GM12878 (cell line): ENCODE measurements at regions not wholly inside any gene's neighbourhood (a gene's known extent, or its start where the extent isn't known, plus 50 kb on each side); places are given as distances from the start of the nearest gene placed in this dataset.
"Not testable (repeated sequence)": the region's sequence is repeated elsewhere in the genome, so short reads cannot be mapped to it uniquely, and the experiment has no call there.

ENCODE experiments used
- ATAC-seq: fragments of 200-7000 bp; cut with Tn5 transposase; 3 replicates; pipeline ENCODE4 v1.9.1; 2020; ENCODE audit warnings: mild to moderate bottlenecking, moderate library complexity
- BruUV-seq: library from RNA; stranded (reverse); fragments of 400-500 nt; replicated peaks from 2 replicates; lab custom pipeline; 2021; lab: Mats Ljungman, UMichigan
- CTCF ChIA-PET: fragments of 300-600 bp; sonication (Branson Sonifier 250); formaldehyde crosslinking; extraction: SDS; loops from one replicate; lab custom pipeline; 2021; ENCODE audit warnings: inconsistent platforms; lab: Yijun Ruan, JAX
- POLR2A ChIA-PET: fragments of 350-600 bp; formaldehyde crosslinking; extraction: SDS; loops from one replicate; lab custom pipeline; 2021; ENCODE audit warnings: inconsistent platforms; lab: Charles Lee
- RAD21 ChIA-PET: fragments of 300-600 bp; sonication (Branson Sonifier 250); formaldehyde crosslinking; loops from one replicate; lab custom pipeline; 2023; ENCODE audit warnings: antibody characterized with exemption; ENCODE audit not compliant: unreplicated experiment; lab: Charles Lee
- SMC1A ChIA-PET: fragments of 300-600 bp; sonication (Branson Sonifier 250); formaldehyde crosslinking; loops from one replicate; lab custom pipeline; 2023; ENCODE audit not compliant: unreplicated experiment, uncharacterized antibody; lab: Charles Lee
- DNase-seq: peaks from one replicate; pipeline ENCODE4 v3.0.0-alpha.2; 2011; ENCODE audit warnings: low read depth, low spot score
- FAIRE-seq: peaks from 3 replicates; lab custom pipeline; 2011; peaks lifted over from hg19 to GRCh38; lab: Jason Lieb, UNC
- H2AFZ ChIP-seq: 2 replicates; pipeline ENCODE4 v1.6.0; 2011; ENCODE audit warnings: low read depth, low read length, control low read depth; ENCODE audit not compliant: control insufficient read depth
- H3K27ac ChIP-seq: 2 replicates; pipeline ENCODE4 v1.5.1; 2011; ENCODE audit warnings: control low read depth; ENCODE audit not compliant: control insufficient read depth, insufficient read depth
- H3K27me3 ChIP-seq, 2 experiments: replicated peaks in 1 of 2; 2 replicates each; pipeline versions ENCODE4 v1.6.0 to v1.6.1; 2011; ENCODE audit warnings: low read length in 1 of 2; ENCODE audit not compliant: control insufficient read depth in 2 of 2, insufficient read depth in 2 of 2
- H3K36me3 ChIP-seq, 2 experiments: 2 replicates each; pipeline ENCODE4 v1.5.1; 2011; ENCODE audit warnings: low read length in 1 of 2; ENCODE audit not compliant: control insufficient read depth in 2 of 2, insufficient read depth in 2 of 2
- H3K4me1 ChIP-seq: 2 replicates; pipeline ENCODE4 v1.6.1; 2011; ENCODE audit warnings: mild to moderate bottlenecking, low read length, moderate library complexity, mixed read lengths; ENCODE audit not compliant: control insufficient read depth, insufficient read depth
- H3K4me2 ChIP-seq: 2 replicates; pipeline ENCODE4 v1.6.0; 2011; ENCODE audit warnings: control low read depth; ENCODE audit not compliant: control insufficient read depth, insufficient read depth
- H3K4me3 ChIP-seq: fragments of 200-600 bp; sonication (generic); 2 replicates; pipeline ENCODE4 v1.5.1; 2016
- H3K79me2 ChIP-seq: 2 replicates; pipeline ENCODE4 v1.6.0; 2011; ENCODE audit warnings: low read length; ENCODE audit not compliant: control insufficient read depth, insufficient read depth
- H3K9ac ChIP-seq: 2 replicates; pipeline ENCODE4 v1.8.0; 2011; ENCODE audit warnings: low read length, control low read depth, mixed read lengths; ENCODE audit not compliant: control insufficient read depth, insufficient read depth
- H3K9me3 ChIP-seq: replicated peaks from 3 replicates; pipeline ENCODE4 v1.5.1; 2011; ENCODE audit warnings: mild to moderate bottlenecking, low read length; ENCODE audit not compliant: control insufficient read depth, insufficient read depth
- H4K20me1 ChIP-seq: 2 replicates; pipeline ENCODE4 v1.6.0; 2011; ENCODE audit not compliant: control insufficient read depth, insufficient read depth
- BCL3 ChIP-seq: IDR thresholded peaks from 2 replicates; pipeline ENCODE4 v1.6.1; 2011; ENCODE audit warnings: borderline replicate concordance, low read depth, mild to moderate bottlenecking, moderate library complexity, low read length; ENCODE audit not compliant: insufficient read depth, poor library complexity, severe bottlenecking
- ELK1 ChIP-seq: IDR thresholded peaks from 2 replicates; pipeline ENCODE4 v1.6.1; 2012; ENCODE audit warnings: low read depth, low read length, improper control_type of control experiment
- FOXM1 ChIP-seq: IDR thresholded peaks from 2 replicates; pipeline ENCODE4 v1.6.1; 2012; ENCODE audit warnings: low read depth, mild to moderate bottlenecking, inconsistent platforms, low read length, moderate library complexity
- PAX5 ChIP-seq: IDR thresholded peaks from 2 replicates; pipeline ENCODE4 v1.6.1; 2011; ENCODE audit warnings: low read depth, low read length, borderline replicate concordance
- STAT3 ChIP-seq: IDR thresholded peaks from 2 replicates; pipeline ENCODE4 v1.6.1; 2011; ENCODE audit warnings: low read depth, low read length, improper control_type of control experiment
- ZNF687 ChIP-seq: fragments of 450-650 bp; IDR thresholded peaks from 2 replicates; pipeline ENCODE4 v1.6.1; 2017; ENCODE audit warnings: mild to moderate bottlenecking, moderate library complexity
- WGBS: methylation state at CpG from one replicate; pipeline ENCODE4 v1.1.6; 2016; ENCODE audit warnings: low lambda C conversion rate; ENCODE audit not compliant: insufficient replicate concordance, insufficient coverage; ENCODE audit errors: missing lambda C conversion rate; 5-methylcytosine and 5-hydroxymethylcytosine counted together
- in situ Hi-C: fragments of 300-500 bp; cut with MboI; formaldehyde crosslinking; loops from 9 replicates; pipeline ENCODE4 v1.14.3; 2018; ENCODE audit warnings: mixed read lengths
- intact Hi-C: fragments of 100-400 bp; cut with micrococcal nuclease; formaldehyde crosslinking; loops from one replicate; pipeline ENCODE4 v1.14.2; 2022; ENCODE audit not compliant: unreplicated experiment

GRCh38 chr6:168842632-168843212, 401.7 kb downstream of the SMOC2 start:
- CTCF ChIA-PET, DNase-seq, RAD21 ChIA-PET, SMC1A ChIA-PET, intact Hi-C loops, in situ Hi-C loops, H3K27me3 ChIP-seq, H3K4me3 ChIP-seq, H3K79me2 ChIP-seq, H3K4me2 ChIP-seq, H3K9ac ChIP-seq, H3K36me3 ChIP-seq, BruUV-seq, FAIRE-seq, H3K9me3 ChIP-seq, H3K4me1 ChIP-seq, H3K27ac ChIP-seq, H4K20me1 ChIP-seq, POLR2A ChIA-PET, ATAC-seq, H2AFZ ChIP-seq: not testable (repeated sequence)
- WGBS, result 69% methylated on average over 31 of the region's 31 CpGs
- TF ChIP-seq PAX5 (peak; percentile 9; the same call in 1 of the 2 replicates), FOXM1 (0 out of 2 replicates have a peak, but pooled peaks have one; percentile 20), BCL3 (peak; percentile 25)

- no peak for DNase-seq
- no TSS peak for BruUV-seq
- H3K79me2 ChIP-seq, result no peaks in the 10 kb centered on the region
Measured at GRCh38 chr6:168841609-168842278, 400.8 kb downstream of the SMOC2 start.

More at GRCh38 chr6:168841609-168842278, 400.8 kb downstream of the SMOC2 start:
- POLR2A ChIA-PET, result no interaction called here
- H3K9me3 ChIP-seq, result no peaks in the 10 kb centered on the region; the same call in 2 of the 3 replicates
- H3K27me3 ChIP-seq, result no peaks in the 10 kb centered on the region
- SMC1A ChIA-PET, result no interaction called here
- no peaks in the 10 kb centered on the region for H3K36me3 ChIP-seq
- no peaks in the 10 kb centered on the region for H4K20me1 ChIP-seq
- no peaks in the 10 kb centered on the region for H3K4me1 ChIP-seq
- no peak overlapping the region for H3K4me3 ChIP-seq
- WGBS, result 39% methylated on average over 12 of the region's 15 CpGs
- no peak overlapping the region for H3K9ac ChIP-seq
- H2AFZ ChIP-seq, result no peak overlapping the region
- ATAC-seq (no peak), FAIRE-seq (no peak)
- in situ Hi-C loops, result no loop called here
- H3K4me2 ChIP-seq, result no peak overlapping the region
- no peak overlapping the region for H3K27ac ChIP-seq
- intact Hi-C loops, result no loop called here
- TF ChIP-seq ZNF687 (no peak), ELK1 (no peak), STAT3 (no peak)
- RAD21 ChIA-PET, result no interaction called here
- CTCF ChIA-PET, result no interaction called here
